A673 (cell line): ENCODE measurements at regions not wholly inside any gene's neighbourhood (a gene's known extent, or its start where the extent isn't known, plus 50 kb on each side); places are given as distances from the start of the nearest gene placed in this dataset.

Experiments
- CTCF ChIP-seq: fragments of 300-800, 200-600 bp; sonication (generic); conservative IDR thresholded peaks from 2 replicates; pipeline ENCODE4 v1.5.1; 2017; ENCODE audit warnings: low read depth, mild to moderate bottlenecking, antibody characterized with exemption, low read length, moderate library complexity, mixed read lengths
- EZH2 ChIP-seq: fragments of 200-600 bp; sonication (generic); IDR thresholded peaks from 2 replicates; pipeline ENCODE4 v1.6.1; 2017; ENCODE audit warnings: borderline replicate concordance, low read depth, mild to moderate bottlenecking, mixed read lengths, antibody characterized with exemption, low read length; ENCODE audit not compliant: poor library complexity, severe bottlenecking

GRCh38 chrX:124592744-124593143 is 246.4 kb downstream of the SH2D1A start:
- 0 out of 2 replicates have a peak, but pooled peaks have one; percentile 12 for TF ChIP-seq CTCF
- no peak for TF ChIP-seq EZH2
